Lung (tissue), 11 donors: ENCODE measurements at regions not wholly inside any gene's neighbourhood (a gene's known extent, or its start where the extent isn't known, plus 50 kb on each side); places are given as distances from the start of the nearest gene placed in this dataset.

Experiments used
- ATAC-seq: fragments of 200-7000 bp; cut with Tn5 transposase; one replicate; pipeline ENCODE4 v1.9.1; 2020; ENCODE audit warnings: moderate number of reproducible peaks; ENCODE audit not compliant: insufficient read depth, low FRiP score
- DNase-seq, 3 donors: peaks; one replicate each; pipeline ENCODE4 v3.0.0-alpha.2; 2013 to 2017
- H3K27ac ChIP-seq, 2 donors: one replicate each; pipeline ENCODE4 v1.5.1; 2013; ENCODE audit warnings: mild to moderate bottlenecking in 2 of 2, moderate library complexity in 2 of 2, control low read depth in 1 of 2, inconsistent platforms in 1 of 2, low read depth in 1 of 2, low read length in 1 of 2
- H3K27me3 ChIP-seq, 3 donors: one replicate each; pipeline ENCODE4 v1.5.1; 2013; ENCODE audit warnings: low read length in 2 of 3; ENCODE audit not compliant: control insufficient read depth in 3 of 3, insufficient read depth in 3 of 3
- H3K36me3 ChIP-seq, 4 donors: one replicate each; pipeline ENCODE4 v1.5.1; 2013; ENCODE audit warnings: low read length in 4 of 4, mild to moderate bottlenecking in 1 of 4, moderate library complexity in 1 of 4; ENCODE audit not compliant: control insufficient read depth in 4 of 4, insufficient read depth in 4 of 4
- H3K4me1 ChIP-seq, 5 donors: one replicate each; pipeline ENCODE4 v1.5.1; 2013; ENCODE audit warnings: low read length in 5 of 5, mild to moderate bottlenecking in 2 of 5, moderate library complexity in 1 of 5; ENCODE audit not compliant: control insufficient read depth in 5 of 5, insufficient read depth in 5 of 5
- H3K4me3 ChIP-seq: one replicate; pipeline ENCODE4 v1.5.1; 2013; ENCODE audit warnings: mild to moderate bottlenecking, control low read depth, moderate library complexity
- H3K9ac ChIP-seq, 2 donors: one replicate each; pipeline ENCODE4 v1.5.1; 2013; ENCODE audit warnings: low read length in 2 of 2, control low read depth in 1 of 2; ENCODE audit not compliant: insufficient read depth in 1 of 2
- H3K9me3 ChIP-seq, 4 donors: one replicate each; pipeline ENCODE4 v1.5.1; 2013; ENCODE audit warnings: low read length in 3 of 4, mild to moderate bottlenecking in 1 of 4, moderate library complexity in 1 of 4; ENCODE audit not compliant: control insufficient read depth in 4 of 4, insufficient read depth in 3 of 4
- WGBS, 2 donors: extraction: QIAGEN DNeasy Blood & Tissue Kit; methylation state at CpG; one replicate each; pipeline ENCODE4 v1.1.7; 2013; 5-methylcytosine and 5-hydroxymethylcytosine counted together
- TF ChIP-seq, protein P1 (sequence below): IDR thresholded peaks from 2 replicates; pipeline ENCODE4 v1.5.1; 2012; ENCODE audit warnings: mild to moderate bottlenecking; ENCODE audit errors: control extremely low read depth, extremely low read depth
- donor health status: control.
- donor health status: control.
- donor health status: Bipolar disorder and iron deficiency.
- donor health status: healthy.
- donor health status: DM: yes; HTN: yes; CAD: no.

DNA sequence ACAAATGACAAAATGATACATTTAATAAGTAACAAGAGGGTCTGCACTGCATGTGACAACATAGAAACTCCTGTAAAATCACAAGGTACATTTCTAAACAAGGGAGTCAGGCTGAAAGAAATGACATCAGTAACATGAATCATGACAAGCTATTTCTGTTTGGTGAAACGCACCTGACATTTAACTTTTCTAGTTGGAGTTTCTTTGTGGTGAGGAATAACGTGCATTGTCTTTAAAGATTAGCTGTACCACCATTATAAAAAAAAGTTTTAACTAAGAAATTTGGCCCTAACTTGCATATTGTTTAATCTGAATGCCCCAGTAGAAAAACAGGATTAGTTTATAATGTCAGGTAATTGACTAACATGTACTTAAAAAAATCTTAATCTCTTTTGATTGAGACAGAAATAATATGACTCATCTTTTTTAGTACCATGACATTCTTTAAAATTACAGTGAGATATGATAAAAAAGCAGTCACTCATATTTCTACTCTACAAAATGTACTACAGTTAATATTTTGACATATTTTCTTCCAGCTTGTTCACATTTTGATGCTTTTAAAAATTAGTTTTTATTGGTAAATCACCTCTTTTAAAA lies 418.2 kb downstream of the KLF12 start:
- H3K4me3 ChIP-seq: no peak overlapping the region
- no peak for DNase-seq
- no peaks in the 10 kb centered on the region for H3K9me3 ChIP-seq
- peaks cover 0 to 16% (median 2%) of the 10 kb centered on the region in 4 donors for H3K36me3 ChIP-seq
- TF ChIP-seq, protein P1, sequence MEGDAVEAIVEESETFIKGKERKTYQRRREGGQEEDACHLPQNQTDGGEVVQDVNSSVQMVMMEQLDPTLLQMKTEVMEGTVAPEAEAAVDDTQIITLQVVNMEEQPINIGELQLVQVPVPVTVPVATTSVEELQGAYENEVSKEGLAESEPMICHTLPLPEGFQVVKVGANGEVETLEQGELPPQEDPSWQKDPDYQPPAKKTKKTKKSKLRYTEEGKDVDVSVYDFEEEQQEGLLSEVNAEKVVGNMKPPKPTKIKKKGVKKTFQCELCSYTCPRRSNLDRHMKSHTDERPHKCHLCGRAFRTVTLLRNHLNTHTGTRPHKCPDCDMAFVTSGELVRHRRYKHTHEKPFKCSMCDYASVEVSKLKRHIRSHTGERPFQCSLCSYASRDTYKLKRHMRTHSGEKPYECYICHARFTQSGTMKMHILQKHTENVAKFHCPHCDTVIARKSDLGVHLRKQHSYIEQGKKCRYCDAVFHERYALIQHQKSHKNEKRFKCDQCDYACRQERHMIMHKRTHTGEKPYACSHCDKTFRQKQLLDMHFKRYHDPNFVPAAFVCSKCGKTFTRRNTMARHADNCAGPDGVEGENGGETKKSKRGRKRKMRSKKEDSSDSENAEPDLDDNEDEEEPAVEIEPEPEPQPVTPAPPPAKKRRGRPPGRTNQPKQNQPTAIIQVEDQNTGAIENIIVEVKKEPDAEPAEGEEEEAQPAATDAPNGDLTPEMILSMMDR: no peak
- no peak overlapping the region for H3K27ac ChIP-seq
- ATAC-seq: peak; percentile 5
- peaks cover 0 to 14% (median 5%) of the 10 kb centered on the region in 5 donors for H3K4me1 ChIP-seq
- no peak overlapping the region for H3K9ac ChIP-seq
- whole genome bisulfite sequencing, 2 donors: 75 to 83% methylated on average over 2 of the region's 2 CpGs
- H3K27me3 ChIP-seq: no peaks in the 10 kb centered on the region

DNA sequence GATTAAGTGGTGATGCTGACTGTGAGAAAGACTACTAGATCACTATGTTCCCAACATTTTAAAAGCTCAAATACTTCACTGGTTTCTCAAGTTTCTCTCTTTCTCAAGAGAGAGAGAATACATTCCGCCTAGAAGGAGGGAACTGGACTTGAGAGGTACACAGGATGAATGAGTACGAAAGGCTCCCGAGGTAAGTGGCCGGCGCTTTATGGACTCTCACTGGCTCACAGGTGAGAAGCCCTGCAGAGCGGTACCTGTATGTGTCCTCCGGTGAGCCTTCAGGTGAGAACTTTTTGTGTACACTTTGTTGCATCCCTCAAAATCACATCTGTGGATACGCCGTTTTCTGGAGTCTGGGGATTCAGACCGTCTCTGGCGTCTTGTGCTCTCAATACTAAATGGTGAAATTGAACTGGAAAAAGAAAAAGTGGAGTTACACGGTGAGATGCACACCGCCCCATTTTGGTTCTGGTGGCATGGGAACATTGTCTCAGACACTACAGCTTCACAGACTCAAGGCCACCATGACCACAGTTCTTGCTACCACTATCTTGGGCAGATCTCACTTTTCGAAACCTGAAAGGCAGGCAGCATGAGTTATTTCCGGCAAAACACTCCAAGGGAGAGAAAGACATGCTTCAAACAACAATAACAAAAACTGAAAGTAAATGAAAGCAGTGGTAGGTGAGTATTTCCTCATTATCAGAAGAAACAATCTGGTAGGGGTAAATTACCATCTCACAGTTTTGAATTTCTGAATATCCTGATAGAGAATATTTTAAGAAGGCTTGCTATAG lies 418.9 kb downstream of the KLF12 start:
- Histone ChIP-seq H3K4me3 (no peak overlapping the region), H3K4me1 (peaks cover 0 to 14% (median 5%) of the 10 kb centered on the region in 5 donors), H3K27me3 (no peaks in the 10 kb centered on the region), H3K9me3 (no peaks in the 10 kb centered on the region), H3K27ac (peak overlapping the region in 1 of 2 donors; percentile 61), H3K36me3 (peaks cover 0 to 16% (median 2%) of the 10 kb centered on the region in 4 donors), H3K9ac (no peak overlapping the region)
- DNase-seq: no peak
- WGBS, 2 donors: 82 to 91% methylated on average over 15 of the region's 15 CpGs
- TF ChIP-seq, protein P1: no peak
- no peak for ATAC-seq

- DNase-seq (no peak), ATAC-seq (no peak)
- H3K9ac ChIP-seq: no peak overlapping the region
- H3K36me3 ChIP-seq: peaks cover 0 to 16% (median 4%) of the 10 kb centered on the region in 4 donors
- TF ChIP-seq, protein P1: no peak
- 94 to 97% methylated on average over 2 of the region's 2 CpGs for WGBS, 2 donors
- H3K4me1 ChIP-seq: peaks cover 0 to 14% (median 5%) of the 10 kb centered on the region in 5 donors
- no peaks in the 10 kb centered on the region for H3K9me3 ChIP-seq
- H3K4me3 ChIP-seq: no peak overlapping the region
- H3K27ac ChIP-seq: peak overlapping the region in 1 of 2 donors; percentile 15
- H3K27me3 ChIP-seq: no peaks in the 10 kb centered on the region
Measured at GRCh38 chr13:73714522-73714921, 419.7 kb downstream of the KLF12 start.
